A549 (cell line): ENCODE measurements at regions not wholly inside any gene's neighbourhood (a gene's known extent, or its start where the extent isn't known, plus 50 kb on each side); places are given as distances from the start of the nearest gene placed in this dataset.

Experiments
- ATAC-seq, 2 experiments: fragments of 200-7000 bp in 1 of 2; fragments of >200 bp in 1 of 2; cut with Nextera tagmentation in 1 of 2; cut with Tn5 transposase in 1 of 2; 3 replicates each; pipeline versions ENCODE4 v1.8.0 to v1.9.1; 2018 to 2020; ENCODE audit warnings: mild to moderate bottlenecking in 1 of 2, moderate library complexity in 1 of 2
- CTCF ChIA-PET: fragments of 300-600 bp; sonication (Branson Sonifier 250); formaldehyde crosslinking; extraction: SDS; loops from one replicate; lab custom pipeline; 2021; ENCODE audit warnings: antibody characterized with exemption, inconsistent platforms; lab: Yijun Ruan, JAX
- POLR2A ChIA-PET: fragments of 350-600 bp; formaldehyde crosslinking; extraction: SDS; loops from one replicate; lab custom pipeline; 2021; ENCODE audit warnings: antibody characterized with exemption, inconsistent platforms; lab: Yijun Ruan, JAX
- DNase-seq, 2 experiments: peaks; one replicate each; pipeline versions ENCODE4 v3.0.0 to v3.0.0-alpha.2; 2011 to 2016; ENCODE audit warnings: low read depth in 1 of 2, low spot score in 1 of 2
- FAIRE-seq: peaks from 2 replicates; lab custom pipeline; 2011; peaks lifted over from hg19 to GRCh38; lab: Jason Lieb, UNC
- H3K27ac ChIP-seq, 2 experiments: fragments of >200 bp; sonication (Bioruptor Twin); formaldehyde crosslinking; 3 replicates each; pipeline ENCODE4 v1.5.1; 2016 to 2017
- H3K4me1 ChIP-seq: fragments of >200 bp; sonication (Bioruptor Twin); formaldehyde crosslinking; 3 replicates; pipeline ENCODE4 v1.6.1; 2016
- H3K4me2 ChIP-seq: fragments of >200 bp; sonication (Bioruptor Twin); formaldehyde crosslinking; 3 replicates; pipeline ENCODE4 v1.6.1; 2016
- H3K4me3 ChIP-seq: fragments of >200 bp; sonication (Bioruptor Twin); formaldehyde crosslinking; 3 replicates; pipeline ENCODE4 v1.5.1; 2016
- H3K9me3 ChIP-seq: fragments of >200 bp; sonication (Bioruptor Twin); formaldehyde crosslinking; 3 replicates; pipeline ENCODE4 v1.6.1; 2016
- BHLHE40 ChIP-seq: IDR thresholded peaks from 2 replicates; pipeline ENCODE4 v1.6.1; 2012; ENCODE audit warnings: low read depth, low read length, inconsistent platforms
- CBX8 ChIP-seq: fragments of 200-600 bp; sonication (generic); IDR thresholded peaks from 2 replicates; pipeline ENCODE4 v1.6.1; 2016
- CHD2 ChIP-seq: fragments of 150-350 bp; IDR thresholded peaks from 2 replicates; pipeline ENCODE4 v1.6.1; 2014; ENCODE audit warnings: low read length; ENCODE audit not compliant: partially characterized antibody
- EHF ChIP-seq: fragments of 250-450 bp; sonication (Bioruptor Pico); IDR thresholded peaks from 2 replicates; pipeline ENCODE4 v1.5.0; 2020; ENCODE audit warnings: mild to moderate bottlenecking
- EP300 ChIP-seq, 2 experiments: fragments of >200 bp; sonication (Bioruptor Twin); formaldehyde crosslinking; IDR thresholded peaks; 2 replicates in 1 of 2; 3 replicates in 1 of 2; pipeline ENCODE4 v1.6.1; 2016 to 2017
- FOSL2 ChIP-seq, 2 experiments: fragments of 450-650 bp in 1 of 2; fragments of >200 bp in 1 of 2; sonication (Bioruptor Twin) in 1 of 2; formaldehyde crosslinking; IDR thresholded peaks; 2 replicates each; pipeline versions ENCODE4 v1.5.0 to v1.6.1; 2016 to 2020; ENCODE audit warnings: mild to moderate bottlenecking in 1 of 2, moderate library complexity in 1 of 2
- HOXA7 ChIP-seq: fragments of 250-450 bp; sonication (Bioruptor Pico); IDR thresholded peaks from 2 replicates; pipeline ENCODE4 v1.5.0; 2020; ENCODE audit warnings: mild to moderate bottlenecking, moderate library complexity
- NPAS2 ChIP-seq: fragments of 250-450 bp; sonication (Bioruptor Pico); IDR thresholded peaks from 2 replicates; pipeline ENCODE4 v1.8.0; 2022; ENCODE audit warnings: mild to moderate bottlenecking, moderate library complexity, borderline replicate concordance
- NR3C1 ChIP-seq: fragments of >200 bp; sonication (Bioruptor Twin); formaldehyde crosslinking; IDR thresholded peaks from 3 replicates; pipeline ENCODE4 v1.6.1; 2017
- POLR2A ChIP-seq: IDR thresholded peaks from 2 replicates; pipeline ENCODE4 v1.6.1; 2012; ENCODE audit warnings: mild to moderate bottlenecking, low read length
- RFX5 ChIP-seq: fragments of 450-650 bp; IDR thresholded peaks from 2 replicates; pipeline ENCODE4 v1.7.1; 2014; ENCODE audit warnings: antibody characterized with exemption, mild to moderate bottlenecking, moderate library complexity
- SREBF2 ChIP-seq: fragments of 450-650 bp; IDR thresholded peaks from 2 replicates; pipeline ENCODE4 v1.6.1; 2014; ENCODE audit warnings: mild to moderate bottlenecking, moderate library complexity
- ZC3H11A ChIP-seq: fragments of 450-650 bp; IDR thresholded peaks from 2 replicates; pipeline ENCODE4 v1.6.1; 2014; ENCODE audit warnings: antibody characterized with exemption, mild to moderate bottlenecking
- ZNF302 ChIP-seq: fragments of 250-450 bp; sonication (Bioruptor Pico); IDR thresholded peaks from 2 replicates; pipeline ENCODE4 v1.9.0; 2021; ENCODE audit warnings: inconsistent platforms, mild to moderate bottlenecking, moderate library complexity
- WGBS: methylation state at CpG from one replicate; pipeline ENCODE4 v1.1.6; 2017; ENCODE audit errors: missing lambda C conversion rate; 5-methylcytosine and 5-hydroxymethylcytosine counted together
- TF ChIP-seq, protein P1 (sequence below): IDR thresholded peaks from 2 replicates; pipeline ENCODE4 v1.6.1; 2012
- TF ChIP-seq, protein P2 (sequence below): fragments of 250-450 bp; sonication (Bioruptor Pico); IDR thresholded peaks from 2 replicates; pipeline ENCODE4 v1.5.0; 2020; ENCODE audit warnings: low read depth, mild to moderate bottlenecking, moderate library complexity
- TF ChIP-seq, protein P3 (sequence below): fragments of 200-600 bp; sonication (generic); IDR thresholded peaks from 2 replicates; pipeline ENCODE4 v1.6.1; 2016; ENCODE audit warnings: antibody characterized with exemption, mild to moderate bottlenecking, moderate library complexity
- TF ChIP-seq, protein P4 (sequence below): IDR thresholded peaks from 2 replicates; pipeline ENCODE4 v1.6.1; 2012; ENCODE audit warnings: low read depth, borderline replicate concordance
- TF ChIP-seq, protein P5 (sequence below): fragments of >200 bp; sonication (Bioruptor Twin); formaldehyde crosslinking; IDR thresholded peaks from 3 replicates; pipeline ENCODE4 v1.5.1; 2016

DNA sequence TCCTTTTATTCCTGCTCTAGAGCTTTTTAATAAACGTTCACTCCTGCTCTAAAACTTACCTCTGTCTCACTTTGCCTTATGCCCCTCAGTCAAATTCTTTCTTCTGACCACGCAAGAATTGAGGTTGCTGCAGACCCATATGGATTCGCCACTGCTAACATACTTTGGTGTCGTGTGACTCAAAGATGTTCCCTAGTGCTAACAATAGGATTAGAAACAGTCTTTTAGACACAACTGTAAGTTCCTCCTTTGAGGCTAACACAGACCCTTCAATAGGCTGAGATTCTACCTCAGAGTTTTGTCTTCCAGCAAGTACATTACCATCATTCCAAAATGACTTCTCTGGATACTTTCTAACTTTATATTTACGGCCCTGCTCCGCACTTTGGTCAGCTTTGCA lies 149.5 kb upstream of the COX10 start:
- 32% methylated on average over 6 of the region's 6 CpGs for WGBS

DNA sequence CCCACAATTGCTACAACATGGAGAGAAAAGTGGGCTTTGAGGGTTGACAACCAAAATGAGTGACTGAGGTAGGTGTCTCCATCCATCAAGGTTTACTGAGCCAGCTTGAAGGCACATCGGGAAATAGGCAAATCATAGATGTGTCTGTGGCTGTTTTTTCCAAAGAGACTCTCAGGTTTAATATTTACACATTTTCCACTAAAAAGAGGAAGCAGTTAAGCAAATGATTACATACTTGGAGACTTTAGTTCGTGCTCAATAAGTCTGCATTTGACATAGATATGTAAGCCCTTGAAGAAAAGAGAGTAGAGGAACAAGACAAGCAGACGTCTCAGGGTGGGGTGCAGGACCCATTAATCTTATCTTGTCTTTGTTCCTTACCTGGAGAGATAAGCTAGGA lies 148.9 kb upstream of the COX10 start:
- Histone ChIP-seq H3K27ac (no peak overlapping the region), H3K4me3 (no peak overlapping the region), H3K4me1 (no peaks in the 10 kb centered on the region), H3K9me3 (no peaks in the 10 kb centered on the region), H3K4me2 (no peak overlapping the region)
- DNase-seq = no peak
- 8% methylated on average over 3 of the region's 3 CpGs for WGBS
- TF ChIP-seq, protein P1, sequence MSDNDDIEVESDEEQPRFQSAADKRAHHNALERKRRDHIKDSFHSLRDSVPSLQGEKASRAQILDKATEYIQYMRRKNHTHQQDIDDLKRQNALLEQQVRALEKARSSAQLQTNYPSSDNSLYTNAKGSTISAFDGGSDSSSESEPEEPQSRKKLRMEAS = no peak
- TF ChIP-seq, protein P2, sequence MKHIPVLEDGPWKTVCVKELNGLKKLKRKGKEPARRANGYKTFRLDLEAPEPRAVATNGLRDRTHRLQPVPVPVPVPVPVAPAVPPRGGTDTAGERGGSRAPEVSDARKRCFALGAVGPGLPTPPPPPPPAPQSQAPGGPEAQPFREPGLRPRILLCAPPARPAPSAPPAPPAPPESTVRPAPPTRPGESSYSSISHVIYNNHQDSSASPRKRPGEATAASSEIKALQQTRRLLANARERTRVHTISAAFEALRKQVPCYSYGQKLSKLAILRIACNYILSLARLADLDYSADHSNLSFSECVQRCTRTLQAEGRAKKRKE (CRISPR knock-in tag) = no peak
- TF ChIP-seq POLR2A (no peak), NPAS2 (no peak), SREBF2 (no peak), ZC3H11A (no peak), CBX8 (no peak), HOXA7 (CRISPR knock-in tag) (no peak), NR3C1 (no peak), CHD2 (no peak), ZNF302 (CRISPR knock-in tag) (no peak), RFX5 (no peak), EP300 (IDR thresholded peaks at IDR 0.05) (no peak), EHF (CRISPR knock-in tag) (no peak)
- TF ChIP-seq, protein P3, sequence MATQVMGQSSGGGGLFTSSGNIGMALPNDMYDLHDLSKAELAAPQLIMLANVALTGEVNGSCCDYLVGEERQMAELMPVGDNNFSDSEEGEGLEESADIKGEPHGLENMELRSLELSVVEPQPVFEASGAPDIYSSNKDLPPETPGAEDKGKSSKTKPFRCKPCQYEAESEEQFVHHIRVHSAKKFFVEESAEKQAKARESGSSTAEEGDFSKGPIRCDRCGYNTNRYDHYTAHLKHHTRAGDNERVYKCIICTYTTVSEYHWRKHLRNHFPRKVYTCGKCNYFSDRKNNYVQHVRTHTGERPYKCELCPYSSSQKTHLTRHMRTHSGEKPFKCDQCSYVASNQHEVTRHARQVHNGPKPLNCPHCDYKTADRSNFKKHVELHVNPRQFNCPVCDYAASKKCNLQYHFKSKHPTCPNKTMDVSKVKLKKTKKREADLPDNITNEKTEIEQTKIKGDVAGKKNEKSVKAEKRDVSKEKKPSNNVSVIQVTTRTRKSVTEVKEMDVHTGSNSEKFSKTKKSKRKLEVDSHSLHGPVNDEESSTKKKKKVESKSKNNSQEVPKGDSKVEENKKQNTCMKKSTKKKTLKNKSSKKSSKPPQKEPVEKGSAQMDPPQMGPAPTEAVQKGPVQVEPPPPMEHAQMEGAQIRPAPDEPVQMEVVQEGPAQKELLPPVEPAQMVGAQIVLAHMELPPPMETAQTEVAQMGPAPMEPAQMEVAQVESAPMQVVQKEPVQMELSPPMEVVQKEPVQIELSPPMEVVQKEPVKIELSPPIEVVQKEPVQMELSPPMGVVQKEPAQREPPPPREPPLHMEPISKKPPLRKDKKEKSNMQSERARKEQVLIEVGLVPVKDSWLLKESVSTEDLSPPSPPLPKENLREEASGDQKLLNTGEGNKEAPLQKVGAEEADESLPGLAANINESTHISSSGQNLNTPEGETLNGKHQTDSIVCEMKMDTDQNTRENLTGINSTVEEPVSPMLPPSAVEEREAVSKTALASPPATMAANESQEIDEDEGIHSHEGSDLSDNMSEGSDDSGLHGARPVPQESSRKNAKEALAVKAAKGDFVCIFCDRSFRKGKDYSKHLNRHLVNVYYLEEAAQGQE = no peak
- TF ChIP-seq, protein P4, sequence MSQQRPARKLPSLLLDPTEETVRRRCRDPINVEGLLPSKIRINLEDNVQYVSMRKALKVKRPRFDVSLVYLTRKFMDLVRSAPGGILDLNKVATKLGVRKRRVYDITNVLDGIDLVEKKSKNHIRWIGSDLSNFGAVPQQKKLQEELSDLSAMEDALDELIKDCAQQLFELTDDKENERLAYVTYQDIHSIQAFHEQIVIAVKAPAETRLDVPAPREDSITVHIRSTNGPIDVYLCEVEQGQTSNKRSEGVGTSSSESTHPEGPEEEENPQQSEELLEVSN = no peak
- TF ChIP-seq, protein P5, sequence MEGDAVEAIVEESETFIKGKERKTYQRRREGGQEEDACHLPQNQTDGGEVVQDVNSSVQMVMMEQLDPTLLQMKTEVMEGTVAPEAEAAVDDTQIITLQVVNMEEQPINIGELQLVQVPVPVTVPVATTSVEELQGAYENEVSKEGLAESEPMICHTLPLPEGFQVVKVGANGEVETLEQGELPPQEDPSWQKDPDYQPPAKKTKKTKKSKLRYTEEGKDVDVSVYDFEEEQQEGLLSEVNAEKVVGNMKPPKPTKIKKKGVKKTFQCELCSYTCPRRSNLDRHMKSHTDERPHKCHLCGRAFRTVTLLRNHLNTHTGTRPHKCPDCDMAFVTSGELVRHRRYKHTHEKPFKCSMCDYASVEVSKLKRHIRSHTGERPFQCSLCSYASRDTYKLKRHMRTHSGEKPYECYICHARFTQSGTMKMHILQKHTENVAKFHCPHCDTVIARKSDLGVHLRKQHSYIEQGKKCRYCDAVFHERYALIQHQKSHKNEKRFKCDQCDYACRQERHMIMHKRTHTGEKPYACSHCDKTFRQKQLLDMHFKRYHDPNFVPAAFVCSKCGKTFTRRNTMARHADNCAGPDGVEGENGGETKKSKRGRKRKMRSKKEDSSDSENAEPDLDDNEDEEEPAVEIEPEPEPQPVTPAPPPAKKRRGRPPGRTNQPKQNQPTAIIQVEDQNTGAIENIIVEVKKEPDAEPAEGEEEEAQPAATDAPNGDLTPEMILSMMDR = no peak
- POLR2A ChIA-PET = no interaction called here
- CTCF ChIA-PET = no interaction called here
- no peak for ATAC-seq
- no peak for FAIRE-seq

More for the DNA sequence above, 149.5 kb upstream of the COX10 start:
- no peak overlapping the region for H3K27ac ChIP-seq
- H3K9me3 ChIP-seq = no peaks in the 10 kb centered on the region
- ATAC-seq (no peak), DNase-seq (no peak), FAIRE-seq (no peak)
- CTCF ChIA-PET = no interaction called here
- TF ChIP-seq FOSL2 (IDR thresholded peaks at IDR 0.05) (no peak), FOSL2 (CRISPR knock-in tag; IDR thresholded peaks at IDR 0.05) (no peak), BHLHE40 (no peak)
- no peak overlapping the region for H3K4me3 ChIP-seq
- H3K4me2 ChIP-seq = no peak overlapping the region
- POLR2A ChIA-PET = no interaction called here
- no peaks in the 10 kb centered on the region for H3K4me1 ChIP-seq
